Pancreas (tissue), 10 donors: ENCODE measurements at regions not wholly inside any gene's neighbourhood (a gene's known extent, or its start where the extent isn't known, plus 50 kb on each side); places are given as distances from the start of the nearest gene placed in this dataset.
A peak's percentile ranks its signal among the peaks of the same experiment; 100 is the strongest.

ENCODE experiments used
- ATAC-seq, 4 donors: fragments of 200-7000 bp; cut with Tn5 transposase; one replicate each; pipeline versions ENCODE4 v1.8.0 to v1.9.1; 2020; ENCODE audit warnings: mild to moderate bottlenecking in 4 of 4, moderate library complexity in 4 of 4
- DNase-seq, 6 donors: peaks; one replicate each; pipeline ENCODE4 v3.0.0-alpha.2; 2020
- FAIRE-seq: peaks from 2 replicates; lab custom pipeline; 2012; peaks lifted over from hg19 to GRCh38; lab: Jason Lieb, UNC
- H3K27ac ChIP-seq, 4 donors: fragments of 200-600 bp; sonication (generic); 1 replicate in 3 of 4; 2 replicates in 1 of 4; pipeline versions ENCODE4 v1.5.0 to v1.8.0; 2020
- H3K27me3 ChIP-seq, 4 donors: fragments of 200-600 bp; one replicate each; pipeline ENCODE4 v1.8.0; 2021
- H3K36me3 ChIP-seq, 3 donors: fragments of 200-600 bp; sonication (generic) in 1 of 3; one replicate each; pipeline versions ENCODE4 v1.5.0 to v1.8.0; 2020 to 2021
- H3K4me1 ChIP-seq, 3 donors: fragments of 200-600 bp; one replicate each; pipeline ENCODE4 v1.8.0; 2021
- H3K4me3 ChIP-seq, 4 donors: fragments of 200-600 bp; sonication (generic) in 2 of 4; one replicate each; pipeline versions ENCODE4 v1.5.0 to v1.8.0; 2020 to 2021
- H3K9me3 ChIP-seq, 4 donors: fragments of 200-600 bp; one replicate each; pipeline ENCODE4 v1.8.0; 2021
- whole genome bisulfite sequencing, 2 donors: extraction: QIAGEN DNeasy Blood & Tissue Kit; methylation state at CpG; one replicate each; pipeline ENCODE4 v1.1.7; 2013; 5-methylcytosine and 5-hydroxymethylcytosine counted together
- intact Hi-C, 3 donors: fragments of 100-400 bp; cut with DNase I; formaldehyde crosslinking; loops; one replicate each; pipeline versions ENCODE4 v1.11.1 to v1.14.2; 2022
- TF ChIP-seq, protein P1 (sequence below), 4 donors: fragments of 200-600 bp; sonication (generic) in 3 of 4; IDR thresholded peaks; one replicate each; pipeline versions ENCODE4 v1.5.0 to v1.8.0; 2021; ENCODE audit warnings: antibody characterized with exemption in 4 of 4
- donor health status: healthy with polysubstance abuse.
- donor health status: DM: no; HTN: no; CAD: no; lungs with moderate emphysema.
- donor health status: DM: no; HTN: no; CAD: no.
- donor health status: control.
- donor health status: control.
- donor health status: Bipolar disorder and iron deficiency.
- donor health status: DM: yes; HTN: yes; CAD: no.
- donor health status: DM: no; HTN: no; CAD: no.
- donor health status: DM: no; HTN: no; CAD: no.
- donor health status: DM: yes; HTN: yes; CAD: no.

DNA sequence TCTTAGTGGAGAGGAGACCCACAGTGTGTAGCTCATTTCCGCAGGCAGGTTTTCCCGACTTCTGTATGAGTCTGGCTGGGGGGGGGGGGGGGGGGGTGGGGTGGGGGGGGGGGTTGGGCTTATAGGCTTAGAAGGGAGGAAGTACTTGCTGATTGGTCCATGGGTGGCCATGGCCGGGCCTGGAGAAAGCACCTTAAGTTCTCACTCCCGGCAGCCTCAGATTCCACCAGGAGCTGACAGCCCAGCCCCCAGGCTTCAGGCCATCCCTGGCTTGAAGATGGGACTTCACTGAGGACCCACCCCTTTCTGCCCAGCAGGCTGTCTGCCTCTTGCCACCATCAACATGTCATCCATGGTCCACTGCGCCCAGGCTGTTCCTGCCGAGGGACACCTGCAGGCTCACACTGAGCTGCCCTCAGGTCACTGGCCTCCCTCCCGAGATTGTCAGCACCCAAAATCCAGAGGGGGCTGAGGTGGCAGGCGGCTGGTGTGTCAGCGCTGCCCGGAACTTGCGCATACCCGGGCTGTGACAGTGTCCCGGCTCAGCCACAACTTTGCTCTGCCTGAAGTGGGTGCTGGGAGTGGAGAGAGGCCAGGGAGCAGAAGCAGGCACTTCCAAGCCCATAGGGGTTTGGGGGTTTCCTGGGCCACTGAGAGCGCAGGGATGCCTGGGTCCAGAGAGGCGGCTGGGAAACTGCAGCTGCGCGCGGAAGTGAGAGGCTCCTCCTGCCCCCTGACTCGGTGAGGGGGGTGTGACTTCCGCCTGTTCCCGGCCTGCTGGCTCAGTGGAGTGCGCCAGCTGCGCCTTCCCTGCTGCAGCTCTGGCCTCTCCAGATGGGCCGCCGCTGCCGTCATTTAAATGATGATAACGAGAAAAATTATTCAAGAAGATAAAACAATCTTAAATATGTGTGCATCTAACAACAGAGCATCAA lies 256.1 kb downstream of the RPRM start:
- no peak overlapping the region for H3K4me3 ChIP-seq
- 85 to 92% methylated on average over 27 of the region's 27 CpGs for WGBS, 2 donors
- no peak for FAIRE-seq
- no peaks in the 10 kb centered on the region for H3K27me3 ChIP-seq
- no peaks in the 10 kb centered on the region for H3K9me3 ChIP-seq
- no peak overlapping the region for H3K27ac ChIP-seq
- H3K36me3 ChIP-seq = no peaks in the 10 kb centered on the region
- H3K4me1 ChIP-seq = no peaks in the 10 kb centered on the region
- intact Hi-C loops = no loop called here
- no peak for ATAC-seq
- DNase-seq = peak in 1 of 6 donors; percentile 51
- TF ChIP-seq, protein P1, sequence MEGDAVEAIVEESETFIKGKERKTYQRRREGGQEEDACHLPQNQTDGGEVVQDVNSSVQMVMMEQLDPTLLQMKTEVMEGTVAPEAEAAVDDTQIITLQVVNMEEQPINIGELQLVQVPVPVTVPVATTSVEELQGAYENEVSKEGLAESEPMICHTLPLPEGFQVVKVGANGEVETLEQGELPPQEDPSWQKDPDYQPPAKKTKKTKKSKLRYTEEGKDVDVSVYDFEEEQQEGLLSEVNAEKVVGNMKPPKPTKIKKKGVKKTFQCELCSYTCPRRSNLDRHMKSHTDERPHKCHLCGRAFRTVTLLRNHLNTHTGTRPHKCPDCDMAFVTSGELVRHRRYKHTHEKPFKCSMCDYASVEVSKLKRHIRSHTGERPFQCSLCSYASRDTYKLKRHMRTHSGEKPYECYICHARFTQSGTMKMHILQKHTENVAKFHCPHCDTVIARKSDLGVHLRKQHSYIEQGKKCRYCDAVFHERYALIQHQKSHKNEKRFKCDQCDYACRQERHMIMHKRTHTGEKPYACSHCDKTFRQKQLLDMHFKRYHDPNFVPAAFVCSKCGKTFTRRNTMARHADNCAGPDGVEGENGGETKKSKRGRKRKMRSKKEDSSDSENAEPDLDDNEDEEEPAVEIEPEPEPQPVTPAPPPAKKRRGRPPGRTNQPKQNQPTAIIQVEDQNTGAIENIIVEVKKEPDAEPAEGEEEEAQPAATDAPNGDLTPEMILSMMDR (IDR thresholded peaks at IDR 0.05) = no peak

DNA sequence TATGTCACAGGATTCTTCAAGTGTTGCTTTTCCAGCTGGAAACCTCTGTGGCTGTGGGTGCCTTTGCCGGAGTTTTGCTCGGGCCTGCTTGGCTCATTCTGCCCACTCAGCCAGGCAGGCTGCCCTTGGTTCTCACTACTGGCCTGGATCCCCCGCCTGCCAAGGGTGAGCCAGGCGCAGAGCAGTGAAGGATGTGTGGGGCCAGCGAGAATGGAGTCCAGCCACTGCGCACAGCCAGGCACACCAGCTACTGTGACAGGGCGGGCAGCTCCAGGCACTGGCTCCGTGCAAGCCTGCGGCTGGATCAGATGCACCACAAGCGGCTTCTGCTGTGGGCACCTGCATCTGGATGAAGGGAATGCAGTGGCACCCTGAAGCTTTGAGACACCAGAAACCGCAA lies 257.1 kb downstream of the RPRM start:
- 85 to 92% methylated on average over 11 of the region's 11 CpGs for WGBS, 2 donors
- ATAC-seq = no peak
- H3K27ac ChIP-seq = no peak overlapping the region

DNA sequence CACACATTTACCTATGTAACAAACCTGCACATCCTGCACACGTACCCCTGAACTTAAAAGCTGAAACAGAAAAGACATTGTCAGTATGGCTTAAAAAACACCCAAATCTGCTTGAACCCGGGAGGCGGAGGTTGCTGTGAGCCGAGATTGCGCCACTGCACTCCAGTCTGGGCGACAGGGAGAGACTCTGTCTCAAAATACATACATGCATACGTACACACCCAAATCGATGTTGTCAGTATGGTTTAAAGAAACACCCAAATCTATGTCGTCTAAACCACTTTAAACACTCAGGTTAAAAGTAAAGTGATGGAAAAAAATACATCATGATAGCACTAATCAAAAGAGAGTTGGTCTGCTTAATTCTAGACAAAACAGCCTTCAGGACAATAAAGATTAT lies 257.5 kb downstream of the RPRM start:
- Histone ChIP-seq H3K27me3 (no peaks in the 10 kb centered on the region), H3K36me3 (no peaks in the 10 kb centered on the region), H3K4me1 (no peaks in the 10 kb centered on the region), H3K27ac (no peak overlapping the region), H3K9me3 (no peaks in the 10 kb centered on the region), H3K4me3 (no peak overlapping the region)
- DNase-seq = no peak
- TF ChIP-seq, protein P1 (IDR thresholded peaks at IDR 0.05) = no peak
- ATAC-seq = no peak
- intact Hi-C loops = no loop called here
- 65 to 74% methylated on average over 9 of the region's 9 CpGs for WGBS, 2 donors
- FAIRE-seq = no peak

More for the DNA sequence above, 257.1 kb downstream of the RPRM start:
- TF ChIP-seq, protein P1 (IDR thresholded peaks at IDR 0.05) = no peak
- Histone ChIP-seq H3K36me3 (no peaks in the 10 kb centered on the region), H3K4me3 (no peak overlapping the region), H3K9me3 (no peaks in the 10 kb centered on the region), H3K4me1 (no peaks in the 10 kb centered on the region), H3K27me3 (no peaks in the 10 kb centered on the region)
- DNase-seq (peak in 1 of 6 donors; percentile 52), FAIRE-seq (no peak)
- intact Hi-C loops = no loop called here

DNA sequence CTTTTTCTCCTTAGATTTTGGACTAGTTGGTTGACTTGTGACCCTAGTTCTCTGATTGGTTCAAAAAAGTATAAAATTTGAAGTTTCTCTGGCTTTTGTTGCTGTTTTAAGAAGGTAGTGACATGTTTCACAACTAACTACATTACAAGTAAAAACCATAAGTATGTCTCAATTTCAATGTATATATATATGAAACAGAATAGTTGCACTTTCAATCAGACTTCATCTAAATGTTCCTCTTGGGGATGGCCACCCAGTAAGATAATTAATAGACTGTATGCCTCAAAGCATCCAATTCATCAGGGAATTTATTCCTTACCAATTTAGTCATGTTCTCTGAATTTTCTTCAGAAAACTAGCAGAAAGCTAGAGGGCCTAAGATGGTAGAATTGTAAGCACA lies 259.7 kb downstream of the RPRM start:
- Histone ChIP-seq H3K27ac (no peak overlapping the region), H3K4me1 (no peaks in the 10 kb centered on the region), H3K4me3 (no peak overlapping the region), H3K9me3 (no peaks in the 10 kb centered on the region), H3K27me3 (no peaks in the 10 kb centered on the region), H3K36me3 (no peaks in the 10 kb centered on the region)
- intact Hi-C loops = no loop called here
- TF ChIP-seq, protein P1 (IDR thresholded peaks at IDR 0.05) = no peak
- no peak for ATAC-seq
- no peak for DNase-seq
- no peak for FAIRE-seq

DNA sequence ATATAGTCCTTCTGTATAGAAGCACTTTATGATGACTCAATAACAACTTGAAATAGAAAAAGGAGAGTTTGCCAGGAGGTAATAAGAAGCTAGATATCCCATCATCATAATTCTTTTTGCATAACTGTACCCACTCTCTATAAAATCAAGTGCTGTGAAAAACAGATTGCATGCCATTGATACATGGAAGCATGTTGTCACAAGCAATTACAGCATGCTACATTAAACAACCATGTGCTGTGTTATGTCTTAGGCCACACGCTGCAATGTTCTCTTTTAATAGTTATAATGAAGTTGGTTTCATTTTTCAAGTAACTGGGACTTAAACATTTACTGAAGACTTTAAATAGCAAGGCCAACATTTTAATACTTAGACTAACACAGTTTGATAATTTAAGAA lies 264.2 kb downstream of the RPRM start:
- Histone ChIP-seq H3K9me3 (no peaks in the 10 kb centered on the region), H3K27ac (no peak overlapping the region), H3K4me1 (no peaks in the 10 kb centered on the region), H3K36me3 (no peaks in the 10 kb centered on the region), H3K4me3 (no peak overlapping the region), H3K27me3 (no peaks in the 10 kb centered on the region)
- intact Hi-C loops = no loop called here
- TF ChIP-seq, protein P1 (IDR thresholded peaks at IDR 0.05) = no peak
- 70% methylated on average over 1 of the region's 1 CpG for WGBS, 2 donors
- ATAC-seq = no peak
- no peak for DNase-seq
- no peak for FAIRE-seq
